Psoas muscle (tissue), 7 donors: ENCODE measurements at regions not wholly inside any gene's neighbourhood (a gene's known extent, or its start where the extent isn't known, plus 50 kb on each side); places are given as distances from the start of the nearest gene placed in this dataset.

Experiments
- ATAC-seq, 4 donors: fragments of 200-7000 bp; cut with Tn5 transposase; one replicate each; pipeline ENCODE4 v1.9.1; 2020; ENCODE audit warnings: moderate library complexity in 3 of 4, mild to moderate bottlenecking in 2 of 4
- DNase-seq, 2 donors: peaks; one replicate each; pipeline ENCODE4 v3.0.0-alpha.2; 2020
- H3K27ac ChIP-seq: fragments of 200-600 bp; one replicate; pipeline ENCODE4 v1.8.0; 2022
- H3K27me3 ChIP-seq, 3 donors: fragments of 200-600 bp in 1 of 3; one replicate each; pipeline versions ENCODE4 v1.6.1 to v1.8.0; 2013 to 2022; ENCODE audit warnings: low read length in 2 of 3, mild to moderate bottlenecking in 2 of 3, moderate library complexity in 1 of 3; ENCODE audit not compliant: insufficient read depth in 3 of 3
- H3K36me3 ChIP-seq, 2 donors: fragments of 200-600 bp in 1 of 2; one replicate each; pipeline versions ENCODE4 v1.6.1 to v1.8.0; 2013 to 2022; ENCODE audit warnings: low read depth in 1 of 2, mild to moderate bottlenecking in 1 of 2, moderate library complexity in 1 of 2; ENCODE audit not compliant: insufficient read depth in 1 of 2
- H3K4me1 ChIP-seq: fragments of 200-600 bp; one replicate; pipeline ENCODE4 v1.8.0; 2022
- H3K4me3 ChIP-seq: fragments of 200-600 bp; one replicate; pipeline ENCODE4 v1.8.0; 2022; ENCODE audit warnings: mild to moderate bottlenecking
- H3K9me3 ChIP-seq: fragments of 200-600 bp; one replicate; pipeline ENCODE4 v1.8.0; 2022
- WGBS, 3 donors: extraction: QIAGEN DNeasy Blood & Tissue Kit; methylation state at CpG; one replicate each; pipeline versions ENCODE4 v1.1.6 to v1.1.7; 2013; 5-methylcytosine and 5-hydroxymethylcytosine counted together
- intact Hi-C, 2 donors: fragments of 100-400 bp; cut with DNase I; formaldehyde crosslinking; loops; one replicate each; pipeline versions ENCODE4 v1.11.0 to v1.14.2; 2022
- TF ChIP-seq, protein P1 (sequence below): fragments of 200-600 bp; IDR thresholded peaks from one replicate; pipeline ENCODE4 v1.8.0; 2022; ENCODE audit warnings: antibody characterized with exemption
- donor health status: healthy with polysubstance abuse.
- donor health status: DM: no; HTN: no; CAD: no; lungs with moderate emphysema.
- donor health status: Bipolar disorder and iron deficiency.
- donor health status: healthy.
- donor health status: DM: yes; HTN: yes; CAD: no.
- donor health status: DM: no; HTN: no; CAD: no.
- donor health status: DM: yes; HTN: yes; CAD: no.

DNA sequence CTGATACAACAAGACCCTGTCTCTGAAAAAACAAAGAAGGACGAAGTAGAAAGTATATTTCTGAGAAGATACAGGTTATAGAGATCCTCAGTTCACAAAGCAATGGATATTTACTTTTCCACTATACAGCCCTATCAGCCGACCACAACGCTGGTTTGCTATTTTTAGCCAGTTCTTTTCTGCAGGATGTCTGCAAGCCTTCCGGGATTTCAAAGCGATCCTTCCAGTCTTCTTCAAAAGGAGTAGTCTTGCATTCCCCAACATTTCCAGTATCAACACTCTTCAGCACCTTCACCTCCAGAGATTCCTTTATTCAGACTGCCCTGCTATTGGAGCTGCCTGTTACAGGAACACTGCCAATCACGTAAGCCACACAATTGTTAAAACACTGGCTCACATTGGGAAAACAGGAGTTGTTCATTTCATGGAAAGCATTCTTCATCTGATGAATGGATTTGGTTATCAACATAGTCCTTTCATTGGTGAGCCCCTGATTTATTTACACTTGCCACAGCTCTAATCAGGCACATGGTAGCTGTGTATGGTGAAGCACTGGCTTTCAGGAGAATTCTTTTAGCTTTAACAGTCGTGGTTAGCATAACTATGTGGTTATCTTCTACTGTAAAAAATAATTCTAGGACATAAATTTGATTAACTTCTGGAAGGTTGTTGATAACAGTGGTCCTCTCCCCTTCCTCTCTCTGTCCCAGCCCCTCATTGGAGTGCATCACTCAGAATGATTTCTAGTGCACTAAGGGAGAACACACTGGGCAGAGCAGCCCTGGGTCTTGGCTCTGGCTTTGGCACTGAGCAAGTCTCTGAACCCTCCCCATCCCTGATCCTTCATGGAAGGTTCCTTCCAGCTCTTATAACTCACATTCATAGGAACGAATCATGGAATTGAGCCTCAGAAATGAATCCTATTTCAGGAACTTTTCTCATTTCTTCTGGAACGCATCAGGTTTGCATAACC is 109.9 kb upstream of the SORBS2 start:
- H3K36me3 ChIP-seq = no peaks in the 10 kb centered on the region
- TF ChIP-seq, protein P1, sequence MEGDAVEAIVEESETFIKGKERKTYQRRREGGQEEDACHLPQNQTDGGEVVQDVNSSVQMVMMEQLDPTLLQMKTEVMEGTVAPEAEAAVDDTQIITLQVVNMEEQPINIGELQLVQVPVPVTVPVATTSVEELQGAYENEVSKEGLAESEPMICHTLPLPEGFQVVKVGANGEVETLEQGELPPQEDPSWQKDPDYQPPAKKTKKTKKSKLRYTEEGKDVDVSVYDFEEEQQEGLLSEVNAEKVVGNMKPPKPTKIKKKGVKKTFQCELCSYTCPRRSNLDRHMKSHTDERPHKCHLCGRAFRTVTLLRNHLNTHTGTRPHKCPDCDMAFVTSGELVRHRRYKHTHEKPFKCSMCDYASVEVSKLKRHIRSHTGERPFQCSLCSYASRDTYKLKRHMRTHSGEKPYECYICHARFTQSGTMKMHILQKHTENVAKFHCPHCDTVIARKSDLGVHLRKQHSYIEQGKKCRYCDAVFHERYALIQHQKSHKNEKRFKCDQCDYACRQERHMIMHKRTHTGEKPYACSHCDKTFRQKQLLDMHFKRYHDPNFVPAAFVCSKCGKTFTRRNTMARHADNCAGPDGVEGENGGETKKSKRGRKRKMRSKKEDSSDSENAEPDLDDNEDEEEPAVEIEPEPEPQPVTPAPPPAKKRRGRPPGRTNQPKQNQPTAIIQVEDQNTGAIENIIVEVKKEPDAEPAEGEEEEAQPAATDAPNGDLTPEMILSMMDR = no peak
- 48 to 62% (median 53%) methylated on average over 9 of the region's 9 CpGs for WGBS, 3 donors
- DNase-seq = no peak
- ATAC-seq = no peak
- no peak overlapping the region for H3K27ac ChIP-seq
- no peaks in the 10 kb centered on the region for H3K4me1 ChIP-seq
- no peak overlapping the region for H3K4me3 ChIP-seq
- intact Hi-C loops = no loop called here
- H3K9me3 ChIP-seq = no peaks in the 10 kb centered on the region
- peaks cover 0 to 15% (median 0%) of the 10 kb centered on the region in 3 donors for H3K27me3 ChIP-seq

DNA sequence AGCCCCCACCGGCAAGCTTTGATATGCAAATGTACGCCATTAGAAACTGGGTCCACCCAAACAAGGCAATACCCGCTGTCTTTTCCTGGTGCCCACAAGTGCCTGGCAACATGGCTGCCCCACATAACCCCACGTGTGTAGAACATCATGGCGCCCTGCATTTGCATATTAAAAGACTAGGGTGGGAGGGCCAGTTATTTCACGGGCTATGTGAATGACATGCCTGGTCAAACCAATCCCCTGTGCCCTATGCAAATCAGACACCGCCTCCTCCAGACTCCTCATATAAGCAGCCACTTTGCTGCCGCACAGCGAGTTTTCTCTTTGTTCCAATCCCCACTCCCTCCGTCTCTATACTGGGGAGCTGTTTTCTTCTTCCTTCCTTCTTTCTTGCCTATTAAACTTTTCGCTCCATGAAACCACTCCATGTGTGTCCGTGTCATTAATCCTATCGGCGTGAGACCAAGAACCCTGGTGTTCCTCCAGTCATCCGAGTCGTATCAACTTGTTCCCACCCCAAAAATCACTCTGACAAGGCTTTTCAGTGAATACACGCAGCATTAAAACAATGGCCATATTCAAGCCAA is 112.6 kb upstream of the SORBS2 start:
- H3K4me1 ChIP-seq = no peaks in the 10 kb centered on the region
- no peak overlapping the region for H3K27ac ChIP-seq
- H3K27me3 ChIP-seq = peaks cover 0 to 7% (median 0%) of the 10 kb centered on the region in 3 donors
- DNase-seq (no peak), ATAC-seq (no peak)
- H3K4me3 ChIP-seq = no peak overlapping the region
- intact Hi-C loops = no loop called here
- TF ChIP-seq, protein P1 = no peak
- H3K36me3 ChIP-seq = no peaks in the 10 kb centered on the region
- 92 to 93% (median 93%) methylated on average over 17 of the region's 17 CpGs for WGBS, 3 donors
- no peaks in the 10 kb centered on the region for H3K9me3 ChIP-seq

DNA sequence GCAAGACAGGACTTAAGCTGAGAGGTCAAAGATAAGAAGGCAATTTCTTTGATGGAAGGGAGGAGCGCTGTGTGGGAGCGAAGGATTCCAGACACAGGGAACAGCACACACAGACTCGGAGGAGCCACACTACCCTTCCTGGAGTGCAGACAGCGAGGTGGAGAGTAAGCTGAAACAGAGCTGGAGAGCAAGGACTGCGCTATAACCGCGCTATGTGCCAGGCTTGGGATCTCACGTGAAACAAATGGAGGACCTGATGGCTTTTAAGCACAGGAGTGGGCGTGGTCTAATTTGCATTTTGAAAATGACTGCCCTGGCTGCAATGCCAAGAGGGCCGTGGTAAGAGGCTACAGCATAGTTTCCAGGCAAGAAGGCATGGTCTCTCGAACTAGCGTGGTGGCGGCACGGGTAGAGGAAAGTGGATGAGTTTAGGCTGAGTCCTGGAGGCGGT is 113.9 kb upstream of the SORBS2 start:
- Histone ChIP-seq H3K27ac (no peak overlapping the region), H3K9me3 (no peaks in the 10 kb centered on the region), H3K4me3 (no peak overlapping the region), H3K4me1 (no peaks in the 10 kb centered on the region), H3K36me3 (no peaks in the 10 kb centered on the region), H3K27me3 (no peaks in the 10 kb centered on the region)
- WGBS, 3 donors = 85 to 88% (median 86%) methylated on average over 15 of the region's 15 CpGs
- no peak for ATAC-seq
- intact Hi-C loops = no loop called here
- TF ChIP-seq, protein P1 = no peak
- no peak for DNase-seq

DNA sequence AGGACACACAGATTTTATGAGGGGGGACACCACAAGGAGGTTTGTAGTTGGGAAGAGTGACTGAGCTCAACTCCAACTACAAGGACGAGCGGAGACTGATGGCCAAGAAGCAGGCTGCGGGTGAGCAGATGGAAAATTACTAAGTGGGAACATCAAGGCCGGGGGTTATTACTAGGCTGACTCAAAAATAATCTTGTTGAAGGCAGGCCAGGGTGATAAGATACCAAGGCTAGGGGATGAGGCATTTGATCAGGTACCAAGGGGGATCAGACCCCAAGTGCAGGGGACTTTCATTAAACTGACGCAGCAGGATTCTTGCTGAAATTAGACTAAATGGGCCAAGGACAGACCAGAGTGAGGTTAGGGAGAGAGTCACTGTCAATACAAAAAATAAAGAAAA is 119.4 kb upstream of the SORBS2 start:
- peaks cover 0 to 4% (median 3%) of the 10 kb centered on the region in 3 donors for H3K27me3 ChIP-seq
- H3K27ac ChIP-seq = no peak overlapping the region
- H3K4me3 ChIP-seq = no peak overlapping the region
- DNase-seq (no peak), ATAC-seq (no peak)
- WGBS, 3 donors = 93 to 95% (median 95%) methylated on average over 5 of the region's 5 CpGs
- intact Hi-C loops = no loop called here
- TF ChIP-seq, protein P1 = no peak
- no peaks in the 10 kb centered on the region for H3K4me1 ChIP-seq
- no peaks in the 10 kb centered on the region for H3K9me3 ChIP-seq
- H3K36me3 ChIP-seq = no peaks in the 10 kb centered on the region
